HEK293 (cell line): ENCODE measurements at regions not wholly inside any gene's neighbourhood (a gene's known extent, or its start where the extent isn't known, plus 50 kb on each side); places are given as distances from the start of the nearest gene placed in this dataset.
"Not testable (repeated sequence)": the region's sequence is repeated elsewhere in the genome, so short reads cannot be mapped to it uniquely, and the experiment has no call there.

Experiments
- FEZF1 ChIP-seq: fragments of 450-650 bp; formaldehyde crosslinking; IDR thresholded peaks from 2 replicates; pipeline ENCODE4 v1.5.1; 2016; ENCODE audit warnings: missing biosample characterization, missing genetic modification characterization
- HOXC10 ChIP-seq: sonication (generic); formaldehyde crosslinking; IDR thresholded peaks from 2 replicates; pipeline ENCODE4 v1.8.1; 2023; ENCODE audit warnings: mild to moderate bottlenecking, missing genetic modification reagents
- KLF9 ChIP-seq: fragments of 450-650 bp; formaldehyde crosslinking; IDR thresholded peaks from 2 replicates; pipeline ENCODE4 v1.5.1; 2016; ENCODE audit warnings: missing biosample characterization, missing genetic modification characterization, low read depth
- PBX3 ChIP-seq: sonication (generic); formaldehyde crosslinking; IDR thresholded peaks from 2 replicates; pipeline ENCODE4 v1.8.1; 2022; ENCODE audit warnings: mild to moderate bottlenecking, moderate library complexity, missing genetic modification reagents
- YY1 ChIP-seq: fragments of 450-650 bp; formaldehyde crosslinking; IDR thresholded peaks from 2 replicates; pipeline ENCODE4 v1.5.1; 2018; ENCODE audit warnings: missing biosample characterization, missing genetic modification characterization
- ZBTB8A ChIP-seq: fragments of 450-650 bp; formaldehyde crosslinking; IDR thresholded peaks from 2 replicates; pipeline ENCODE4 v1.5.1; 2016; ENCODE audit warnings: missing biosample characterization, missing genetic modification characterization
- ZNF114 ChIP-seq: fragments of 450-650 bp; formaldehyde crosslinking; IDR thresholded peaks from 2 replicates; pipeline ENCODE4 v1.5.0; 2017; ENCODE audit warnings: missing biosample characterization, missing genetic modification characterization
- ZNF121 ChIP-seq: fragments of 450-650 bp; formaldehyde crosslinking; IDR thresholded peaks from 2 replicates; pipeline ENCODE4 v1.5.1; 2016; ENCODE audit warnings: missing biosample characterization, missing genetic modification characterization
- ZNF274 ChIP-seq, 2 experiments: fragments of 200-500 bp in 1 of 2; fragments of 450-650 bp in 1 of 2; sonication (Bioruptor generic) in 1 of 2; formaldehyde crosslinking in 1 of 2; IDR thresholded peaks; 2 replicates each; pipeline versions ENCODE4 v1.5.1 to v1.6.1; 2014 to 2016; ENCODE audit warnings: borderline replicate concordance in 1 of 2, inconsistent platforms in 1 of 2, low read length in 1 of 2, missing biosample characterization in 1 of 2, missing genetic modification characterization in 1 of 2
- ZNF510 ChIP-seq: fragments of 450-650 bp; formaldehyde crosslinking; IDR thresholded peaks from 2 replicates; pipeline ENCODE4 v1.5.1; 2018; ENCODE audit warnings: mild to moderate bottlenecking, missing genetic modification characterization, missing biosample characterization; ENCODE audit not compliant: insufficient replicate concordance
- ZNF560 ChIP-seq: fragments of 450-650 bp; formaldehyde crosslinking; IDR thresholded peaks from 2 replicates; pipeline ENCODE4 v1.5.1; 2017; ENCODE audit warnings: missing biosample characterization, missing genetic modification characterization, borderline replicate concordance
- TF ChIP-seq, protein P1 (sequence below): fragments of 450-650 bp; formaldehyde crosslinking; IDR thresholded peaks from 2 replicates; pipeline ENCODE4 v1.5.1; 2016; ENCODE audit warnings: missing biosample characterization, missing genetic modification characterization
- TF ChIP-seq, protein P2 (sequence below): fragments of 450-650 bp; formaldehyde crosslinking; IDR thresholded peaks from 2 replicates; pipeline ENCODE4 v1.5.1; 2016; ENCODE audit warnings: missing biosample characterization, missing genetic modification characterization, low read depth

- TF ChIP-seq, protein P1, sequence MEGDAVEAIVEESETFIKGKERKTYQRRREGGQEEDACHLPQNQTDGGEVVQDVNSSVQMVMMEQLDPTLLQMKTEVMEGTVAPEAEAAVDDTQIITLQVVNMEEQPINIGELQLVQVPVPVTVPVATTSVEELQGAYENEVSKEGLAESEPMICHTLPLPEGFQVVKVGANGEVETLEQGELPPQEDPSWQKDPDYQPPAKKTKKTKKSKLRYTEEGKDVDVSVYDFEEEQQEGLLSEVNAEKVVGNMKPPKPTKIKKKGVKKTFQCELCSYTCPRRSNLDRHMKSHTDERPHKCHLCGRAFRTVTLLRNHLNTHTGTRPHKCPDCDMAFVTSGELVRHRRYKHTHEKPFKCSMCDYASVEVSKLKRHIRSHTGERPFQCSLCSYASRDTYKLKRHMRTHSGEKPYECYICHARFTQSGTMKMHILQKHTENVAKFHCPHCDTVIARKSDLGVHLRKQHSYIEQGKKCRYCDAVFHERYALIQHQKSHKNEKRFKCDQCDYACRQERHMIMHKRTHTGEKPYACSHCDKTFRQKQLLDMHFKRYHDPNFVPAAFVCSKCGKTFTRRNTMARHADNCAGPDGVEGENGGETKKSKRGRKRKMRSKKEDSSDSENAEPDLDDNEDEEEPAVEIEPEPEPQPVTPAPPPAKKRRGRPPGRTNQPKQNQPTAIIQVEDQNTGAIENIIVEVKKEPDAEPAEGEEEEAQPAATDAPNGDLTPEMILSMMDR (tag by site-specific recombination), result not testable (repeated sequence)
- TF ChIP-seq ZBTB8A (tag by site-specific recombination); HOXC10 (CRISPR knock-in tag); ZNF114 (tag by site-specific recombination); FEZF1 (tag by site-specific recombination); PBX3 (CRISPR knock-in tag); ZNF121 (tag by site-specific recombination); ZNF560 (tag by site-specific recombination); ZNF510 (tag by site-specific recombination); YY1; ZNF274 (IDR thresholded peaks at IDR 0.05; ENCODE audit: low read length); ZNF274 (tag by site-specific recombination; IDR thresholded peaks at IDR 0.05; ENCODE audit: borderline replicate concordance); KLF9 (tag by site-specific recombination): not testable (repeated sequence)
- TF ChIP-seq, protein P2, sequence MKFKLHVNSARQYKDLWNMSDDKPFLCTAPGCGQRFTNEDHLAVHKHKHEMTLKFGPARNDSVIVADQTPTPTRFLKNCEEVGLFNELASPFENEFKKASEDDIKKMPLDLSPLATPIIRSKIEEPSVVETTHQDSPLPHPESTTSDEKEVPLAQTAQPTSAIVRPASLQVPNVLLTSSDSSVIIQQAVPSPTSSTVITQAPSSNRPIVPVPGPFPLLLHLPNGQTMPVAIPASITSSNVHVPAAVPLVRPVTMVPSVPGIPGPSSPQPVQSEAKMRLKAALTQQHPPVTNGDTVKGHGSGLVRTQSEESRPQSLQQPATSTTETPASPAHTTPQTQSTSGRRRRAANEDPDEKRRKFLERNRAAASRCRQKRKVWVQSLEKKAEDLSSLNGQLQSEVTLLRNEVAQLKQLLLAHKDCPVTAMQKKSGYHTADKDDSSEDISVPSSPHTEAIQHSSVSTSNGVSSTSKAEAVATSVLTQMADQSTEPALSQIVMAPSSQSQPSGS (tag by site-specific recombination), result not testable (repeated sequence)
Observed at GRCh38 chr16:58846226-58846625, 112.1 kb upstream of the GOT2 start.
